NCI-H2081 treated with DMSO at 0.1 percent for 48 hours (cell line): ENCODE measurements at regions not wholly inside any gene's neighbourhood (a gene's known extent, or its start where the extent isn't known, plus 50 kb on each side); places are given as distances from the start of the nearest gene placed in this dataset.
"Not testable (repeated sequence)": the region's sequence is repeated elsewhere in the genome, so short reads cannot be mapped to it uniquely, and the experiment has no call there.

Source experiments
- DNase-seq: peaks from one replicate; lab custom pipeline; 2025; lab: John Stamatoyannopoulos, UW

DNA sequence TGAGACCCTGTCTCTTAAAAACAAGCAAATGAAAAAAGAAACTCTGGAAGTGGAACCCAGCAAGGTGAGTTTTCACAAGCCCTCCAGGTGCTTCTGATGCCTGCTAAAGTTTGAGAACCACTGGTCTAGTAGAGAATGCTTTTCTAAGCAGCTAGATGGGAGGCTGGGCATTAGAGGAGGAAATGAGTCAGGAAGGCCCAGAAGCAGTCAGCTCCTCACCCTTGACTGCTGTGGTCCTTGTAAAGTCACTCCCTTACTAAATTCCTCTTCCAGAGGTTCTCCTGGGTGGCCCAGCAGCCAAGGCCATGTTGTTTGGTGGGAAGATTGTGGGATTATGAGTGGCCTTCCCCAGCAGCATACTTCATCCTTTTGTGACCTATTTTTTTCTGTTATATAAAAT is 52.0 kb upstream of the FYN start:
- no peak for DNase-seq

DNA sequence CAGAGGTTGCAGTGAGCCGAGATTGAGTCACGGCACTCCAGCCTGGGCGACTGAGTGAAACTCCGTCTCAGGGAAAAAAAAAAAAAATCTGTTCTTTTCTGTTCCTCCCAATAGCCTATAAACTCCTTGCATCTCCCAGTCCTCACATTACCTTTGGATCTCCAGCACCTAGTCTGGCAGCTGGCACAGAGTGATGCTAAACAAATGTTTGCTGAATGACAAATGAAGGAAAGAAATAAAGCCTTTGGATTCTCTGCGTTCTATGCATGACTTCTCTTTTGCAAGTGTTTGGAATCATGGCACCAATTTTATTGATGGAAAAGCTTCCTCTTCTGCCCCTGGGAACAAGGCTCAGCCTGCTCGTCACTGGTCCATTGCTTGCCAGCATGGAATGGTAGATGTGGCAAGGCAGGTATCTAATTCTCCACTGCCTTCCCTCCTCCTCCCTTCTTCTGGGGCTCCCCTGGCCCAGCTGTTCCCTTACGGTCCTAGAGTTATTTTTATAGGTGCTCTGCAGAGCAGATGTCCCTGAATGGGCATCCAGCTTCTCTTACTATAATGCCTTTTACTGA is 53.6 kb upstream of the FYN start:
- no peak for DNase-seq

DNA sequence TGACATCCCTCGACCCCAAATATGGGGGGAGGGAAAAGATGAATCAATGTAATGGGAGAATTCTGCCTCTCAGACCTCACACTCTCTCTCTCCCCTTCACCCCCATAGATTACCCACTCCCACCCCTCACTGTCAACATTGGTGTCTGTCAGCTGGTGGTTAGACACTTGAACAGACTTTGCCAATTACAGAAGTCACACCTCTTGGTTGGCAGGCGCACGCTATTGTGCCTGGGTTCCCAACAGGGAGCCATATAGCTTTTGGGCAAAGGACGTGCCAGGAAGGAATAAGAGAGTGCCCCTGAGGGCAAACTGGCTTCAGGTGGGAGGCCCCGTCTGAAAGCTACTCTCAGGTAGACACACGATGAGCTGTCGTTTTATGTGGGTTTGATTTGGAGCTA is 54.1 kb upstream of the FYN start:
- peak; percentile 74 for DNase-seq

DNA sequence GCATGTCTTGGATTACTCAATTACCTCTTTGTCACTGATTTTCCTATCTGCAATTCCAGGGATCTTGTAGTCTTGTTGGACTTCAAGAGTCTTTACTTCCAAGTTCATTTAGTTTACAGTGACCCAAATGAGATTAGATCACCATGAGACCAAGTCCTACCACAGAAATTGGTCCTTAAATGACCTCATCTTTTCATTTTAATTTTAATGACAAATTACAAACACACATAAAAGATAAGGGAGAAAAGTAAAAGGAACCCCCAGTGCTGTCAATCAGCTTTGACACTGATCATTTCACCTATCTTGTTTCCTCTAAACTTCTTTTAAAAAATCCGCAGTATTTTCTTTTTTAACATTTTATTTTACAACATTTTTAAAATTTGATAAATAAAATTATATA is 54.9 kb upstream of the FYN start:
- no peak for DNase-seq

DNA sequence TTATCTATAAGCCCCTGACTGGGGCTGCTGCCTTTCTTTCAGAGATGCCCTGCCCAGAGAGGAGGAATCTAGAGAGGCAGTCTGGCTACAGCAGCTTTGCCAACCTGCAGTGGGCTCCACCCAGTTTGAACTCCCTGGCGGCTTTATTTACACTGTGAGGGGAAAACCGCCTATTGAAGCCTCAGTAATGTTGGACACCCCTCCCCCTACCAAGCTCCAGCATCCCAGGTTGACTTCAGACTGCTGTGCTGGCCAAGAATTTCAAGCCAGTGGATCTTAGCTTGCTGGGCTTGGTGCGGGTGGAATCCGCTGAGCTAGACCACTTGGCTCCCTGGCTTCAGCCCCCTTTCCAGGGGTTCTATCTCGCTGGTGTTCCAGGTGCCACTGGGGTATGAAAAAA is 61.4 kb upstream of the FYN start:
- DNase-seq = not testable (repeated sequence)

DNA sequence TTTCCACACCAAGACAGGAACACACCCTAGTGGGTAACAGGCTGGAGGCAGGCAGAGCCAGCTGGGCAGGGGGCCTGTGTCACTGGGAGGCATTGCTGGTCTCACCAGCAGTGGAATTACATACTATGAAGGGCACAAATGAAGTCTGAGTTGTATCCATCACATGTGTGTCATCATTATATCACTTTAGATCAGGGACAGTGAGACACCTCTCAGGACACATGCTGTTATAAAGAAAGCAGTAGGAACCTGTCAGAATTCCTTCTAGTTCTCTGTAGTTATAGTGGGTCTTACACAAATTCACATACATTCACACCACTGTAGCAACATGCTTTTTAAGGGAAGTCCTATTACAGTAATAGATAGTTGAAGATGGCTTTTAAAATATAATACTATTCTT is 63.5 kb upstream of the FYN start:
- DNase-seq = no peak

DNA sequence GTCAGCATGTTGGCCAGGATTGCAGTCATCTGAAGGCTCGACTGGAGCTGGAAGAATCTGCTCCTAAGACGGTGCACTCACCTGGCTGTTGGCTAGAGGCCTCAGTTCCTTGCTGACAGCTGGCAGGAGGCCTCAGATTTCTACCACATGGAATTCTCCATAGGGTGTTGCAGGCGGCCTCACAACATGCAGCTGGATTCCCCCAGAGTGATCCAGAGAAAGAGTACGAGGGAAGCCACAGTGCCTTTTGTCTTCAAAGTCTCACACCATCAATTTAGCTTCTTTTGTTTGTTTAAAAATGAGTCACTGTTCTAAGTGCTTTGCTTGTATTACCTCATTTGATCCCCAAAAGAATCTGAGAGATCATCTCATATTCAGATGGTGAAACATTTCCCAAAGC is 65.5 kb upstream of the FYN start:
- no peak for DNase-seq

DNA sequence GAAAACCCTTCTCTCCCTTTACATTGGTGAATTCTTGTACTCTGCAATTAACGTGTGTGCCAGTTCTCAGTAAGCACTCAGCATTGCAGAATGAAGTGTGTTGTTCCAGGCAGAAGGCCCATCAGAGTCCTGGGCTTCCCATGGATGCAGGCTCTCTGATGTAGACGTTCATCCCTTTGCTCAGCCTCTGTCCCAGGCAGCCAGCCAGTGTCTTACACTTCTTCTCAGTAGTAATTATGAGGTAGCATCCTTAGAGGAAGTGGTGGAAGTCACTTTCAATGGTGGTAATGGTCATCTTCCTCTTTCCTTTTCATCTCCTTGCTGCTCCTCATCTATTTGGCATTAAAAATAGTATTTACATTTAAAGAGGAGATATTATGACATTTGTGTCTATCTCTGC is 66.7 kb upstream of the FYN start:
- DNase-seq = no peak

DNA sequence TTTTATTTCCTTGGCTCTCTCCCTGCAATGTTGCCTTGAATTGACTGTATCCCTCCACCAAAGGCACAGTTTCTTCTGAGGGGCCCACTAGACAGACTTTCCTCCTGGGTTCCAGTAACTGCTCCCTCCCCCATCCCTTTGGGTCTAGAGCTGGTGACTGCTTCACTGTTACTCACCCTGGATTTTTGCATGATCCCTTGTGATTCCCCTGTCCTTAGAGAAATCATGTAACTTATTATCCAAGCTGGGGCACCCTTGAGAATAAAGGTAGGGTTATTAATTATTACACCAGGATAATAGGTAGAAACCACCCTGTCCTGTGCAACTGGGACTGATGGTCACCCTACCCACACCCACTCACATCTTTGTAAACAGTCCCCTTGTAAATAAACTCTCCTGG is 67.5 kb upstream of the FYN start:
- no peak for DNase-seq

DNA sequence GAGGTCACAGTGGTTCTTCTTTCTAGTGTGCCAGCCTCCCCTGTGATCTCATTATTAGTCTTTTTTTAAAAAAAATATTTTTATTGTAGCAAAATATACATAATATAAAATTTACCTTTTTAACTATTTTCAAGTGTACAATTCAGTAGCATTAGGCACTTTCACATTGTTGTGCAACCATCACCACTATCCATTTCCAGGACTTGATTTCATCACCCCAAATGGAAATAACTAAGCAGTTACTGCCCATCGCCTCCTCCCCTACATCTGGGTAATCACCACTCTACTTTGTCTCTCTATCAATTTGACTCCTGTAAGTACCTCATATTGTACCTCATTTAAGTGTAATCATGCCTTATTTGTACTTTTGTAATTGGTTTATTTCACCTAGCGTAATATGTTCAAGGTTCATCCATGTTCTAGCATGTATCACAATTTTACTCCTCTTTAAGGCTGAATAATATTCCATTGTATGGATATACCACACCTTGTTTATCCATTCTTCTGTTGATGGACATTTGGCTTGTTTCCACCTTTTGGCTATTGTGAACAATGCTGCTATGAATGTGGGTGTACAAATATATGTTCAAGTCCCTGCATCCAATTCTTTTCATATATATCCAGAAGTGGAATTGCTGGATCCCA is 68.6 kb upstream of the FYN start:
- no peak for DNase-seq

DNA sequence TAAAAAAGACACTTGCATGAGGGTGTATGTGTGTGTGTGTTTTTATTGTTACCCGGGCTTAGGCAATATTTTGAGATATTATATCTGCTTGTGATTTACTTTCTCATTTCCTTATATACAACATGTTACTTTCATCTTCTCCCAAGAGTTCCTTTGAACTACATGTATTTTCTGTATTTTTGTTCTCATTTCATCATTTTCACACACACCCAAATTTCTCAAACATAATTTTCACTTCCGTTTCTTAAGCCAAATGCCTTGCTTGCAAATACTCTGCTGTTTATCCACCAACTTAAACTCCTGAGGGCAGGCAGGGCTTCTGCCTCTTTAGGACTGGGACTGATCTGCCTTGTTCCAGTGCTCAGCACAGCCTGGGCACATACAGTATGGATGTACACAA is 69.3 kb upstream of the FYN start:
- DNase-seq = no peak

DNA sequence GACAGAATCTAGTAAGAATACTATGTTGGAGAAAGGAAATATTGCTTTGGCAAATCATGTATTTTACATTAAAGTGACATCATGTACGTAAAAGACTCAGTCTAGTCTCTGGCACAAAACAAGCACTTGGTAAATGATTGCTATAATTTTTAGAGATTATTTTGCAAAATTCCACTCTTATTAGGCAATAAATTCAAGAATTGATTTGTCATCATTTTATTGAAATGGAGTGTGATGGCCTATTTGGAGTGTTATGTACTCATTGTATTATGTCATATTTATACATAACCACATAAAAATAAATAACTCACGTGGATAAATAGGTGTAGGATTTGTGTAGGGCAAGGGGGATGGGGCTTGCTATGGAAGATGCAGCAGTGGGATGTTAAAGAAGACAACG is 70.0 kb upstream of the FYN start:
- no peak for DNase-seq

DNA sequence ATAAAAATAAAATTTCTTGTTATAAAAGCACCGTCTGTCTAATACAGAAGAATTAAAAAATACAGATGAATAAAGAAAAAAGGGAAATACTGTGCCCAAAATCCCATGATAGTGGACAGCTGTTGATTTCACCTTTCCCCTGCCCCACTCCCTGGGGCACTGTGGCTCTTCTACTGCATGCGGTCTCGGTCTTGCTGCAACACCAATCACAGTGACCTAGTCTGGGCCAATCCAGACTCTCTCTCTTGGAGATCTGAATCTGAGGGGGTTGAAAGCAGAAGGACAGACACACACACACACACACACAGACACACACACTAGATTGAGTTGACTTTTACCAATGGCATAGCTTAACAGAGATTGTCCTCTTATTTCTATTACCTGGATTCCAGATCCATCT is 70.5 kb upstream of the FYN start:
- DNase-seq = no peak

DNA sequence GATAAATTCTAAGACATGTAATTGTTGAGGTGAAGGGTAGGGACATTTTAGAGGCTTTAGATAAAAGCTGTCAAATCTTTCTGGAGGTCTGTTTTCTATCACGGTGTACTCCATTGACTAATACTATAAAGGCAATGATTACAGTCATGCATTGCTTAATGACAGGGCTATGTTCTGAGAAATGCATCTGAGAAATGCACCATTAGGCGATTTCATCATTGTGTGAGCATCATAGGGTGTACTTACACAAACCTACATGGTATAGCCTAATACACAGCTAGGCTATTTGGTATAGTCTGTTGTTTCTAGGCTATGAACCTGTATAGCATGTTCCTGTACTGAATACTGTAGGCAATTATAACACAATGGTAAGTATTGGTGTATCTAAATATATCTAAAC is 71.3 kb upstream of the FYN start:
- DNase-seq = no peak

DNA sequence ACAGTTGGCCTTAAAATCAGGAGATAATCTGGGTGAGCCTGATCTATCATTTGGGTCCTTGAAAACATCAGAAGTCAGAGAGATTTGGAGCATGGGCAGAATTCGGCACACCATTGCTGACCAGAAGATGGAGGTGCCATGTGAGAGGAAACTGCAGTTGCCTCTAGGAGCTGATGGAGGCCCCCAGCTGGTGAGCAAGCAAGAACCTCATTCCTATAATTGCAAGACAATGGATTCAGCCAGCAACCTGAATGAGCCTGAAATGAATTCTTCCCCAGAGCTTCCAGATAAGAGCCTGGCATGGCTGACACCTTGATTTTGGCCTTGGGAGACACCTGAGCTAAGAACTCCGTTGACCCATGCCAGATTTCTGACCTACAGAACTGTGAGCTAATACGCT is 76.3 kb upstream of the FYN start:
- no peak for DNase-seq

DNA sequence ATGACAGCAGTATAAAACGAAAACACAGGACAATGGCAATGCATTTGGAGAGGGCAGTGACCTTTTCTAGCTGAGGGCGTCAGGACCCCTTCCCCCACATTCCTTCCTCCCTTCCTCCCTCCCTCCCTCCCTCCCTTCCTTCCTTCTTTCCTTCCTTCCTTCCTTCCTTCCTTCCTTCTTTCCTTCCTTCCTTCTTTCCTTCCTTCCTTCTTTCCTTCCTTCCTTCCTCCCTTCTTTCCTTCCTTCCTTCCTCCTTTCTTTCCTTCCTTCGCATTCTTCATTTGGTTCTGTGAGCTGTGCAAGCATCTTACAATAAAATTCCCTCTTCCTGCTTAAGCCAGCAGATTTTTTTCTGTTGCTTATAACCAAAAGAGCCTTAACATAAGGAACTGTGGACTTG is 76.7 kb upstream of the FYN start:
- not testable (repeated sequence) for DNase-seq

DNA sequence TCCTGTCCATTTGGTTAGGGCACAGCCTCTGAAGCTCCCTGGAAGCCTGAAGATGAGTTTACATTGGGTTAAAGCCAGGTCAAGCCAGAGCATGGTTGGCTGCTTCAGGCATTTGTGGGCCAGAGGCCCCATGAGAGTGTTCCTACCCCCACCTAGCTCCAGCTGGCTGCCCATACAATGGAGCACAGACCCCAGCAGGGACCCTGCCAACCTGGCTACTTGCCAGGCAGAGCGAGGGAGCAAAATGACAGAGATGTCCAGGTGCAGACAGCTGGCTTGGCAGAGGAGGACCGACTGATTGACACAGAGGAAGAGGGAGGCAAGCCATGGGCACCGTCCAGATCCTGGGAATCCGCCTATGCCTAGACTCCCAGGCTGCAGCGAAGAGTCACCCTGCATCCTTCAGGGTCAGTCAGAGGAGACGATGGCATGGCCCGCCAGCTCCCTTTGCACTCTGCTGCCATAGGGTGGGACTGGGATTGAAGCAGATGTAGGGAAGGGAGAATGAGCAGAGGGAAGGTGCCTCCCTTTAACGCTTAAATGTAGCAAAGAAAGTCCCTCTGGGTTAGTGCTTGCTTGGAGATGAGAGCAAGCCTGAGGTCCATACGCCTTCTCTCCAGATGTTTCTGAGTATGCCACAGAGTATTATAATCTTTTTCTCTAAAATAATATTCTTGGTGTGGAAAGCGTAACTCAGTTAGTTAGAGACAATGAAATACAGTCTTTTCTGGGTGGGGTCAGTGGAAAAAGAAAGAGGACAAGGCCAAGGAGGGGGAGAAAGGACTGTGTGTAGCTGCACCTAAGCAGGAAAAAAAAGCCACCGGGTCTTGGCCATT is 77.6 kb upstream of the FYN start:
- peak; percentile 69 for DNase-seq

DNA sequence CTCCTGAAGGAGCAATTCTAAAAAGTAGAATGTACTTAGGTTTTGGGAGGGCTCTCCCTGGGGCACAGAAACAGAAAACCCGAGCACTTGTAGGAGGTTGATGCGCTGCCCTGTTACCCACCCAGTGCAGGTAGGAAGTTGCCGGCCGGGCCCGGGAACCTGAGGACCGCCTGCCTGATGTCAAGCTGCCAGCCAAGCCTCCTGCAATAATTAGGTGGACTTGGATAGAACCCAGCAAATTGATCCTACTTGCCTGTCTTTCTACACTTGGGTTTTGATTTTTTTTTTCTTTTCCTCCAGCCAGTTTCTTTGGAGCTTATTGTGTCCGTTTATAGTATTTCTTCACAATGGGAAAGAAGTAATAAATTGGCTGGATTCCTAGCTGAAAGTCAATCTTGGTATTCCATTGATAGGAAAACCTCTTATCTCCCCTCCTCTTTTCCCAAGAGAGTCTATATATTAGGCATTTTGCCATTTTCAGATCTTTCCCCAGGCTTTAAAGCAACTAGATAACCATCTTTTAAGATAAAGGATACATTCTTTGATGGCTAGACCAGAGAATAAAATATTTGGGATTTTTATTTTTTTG is 78.3 kb upstream of the FYN start:
- DNase-seq = no peak

DNA sequence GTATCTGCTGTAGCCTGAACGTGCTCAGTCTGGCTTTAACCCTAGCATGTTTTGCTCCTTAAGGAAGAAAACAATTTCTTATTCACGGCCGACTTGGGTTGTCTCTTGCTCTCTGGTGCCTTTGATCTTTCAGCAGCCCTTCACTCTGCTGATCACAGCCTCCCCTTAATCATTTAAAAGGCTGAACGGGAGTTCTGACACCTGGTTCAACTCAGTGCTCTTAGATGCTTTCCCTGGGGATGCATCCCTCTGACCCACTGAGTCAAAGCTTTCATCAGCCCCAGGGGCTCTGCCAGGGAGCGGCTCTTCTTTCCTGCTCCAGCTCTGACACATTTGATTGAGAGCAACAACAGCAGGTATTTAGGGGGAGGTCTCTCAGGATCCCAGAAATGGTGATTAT is 79.0 kb upstream of the FYN start:
- no peak for DNase-seq

DNA sequence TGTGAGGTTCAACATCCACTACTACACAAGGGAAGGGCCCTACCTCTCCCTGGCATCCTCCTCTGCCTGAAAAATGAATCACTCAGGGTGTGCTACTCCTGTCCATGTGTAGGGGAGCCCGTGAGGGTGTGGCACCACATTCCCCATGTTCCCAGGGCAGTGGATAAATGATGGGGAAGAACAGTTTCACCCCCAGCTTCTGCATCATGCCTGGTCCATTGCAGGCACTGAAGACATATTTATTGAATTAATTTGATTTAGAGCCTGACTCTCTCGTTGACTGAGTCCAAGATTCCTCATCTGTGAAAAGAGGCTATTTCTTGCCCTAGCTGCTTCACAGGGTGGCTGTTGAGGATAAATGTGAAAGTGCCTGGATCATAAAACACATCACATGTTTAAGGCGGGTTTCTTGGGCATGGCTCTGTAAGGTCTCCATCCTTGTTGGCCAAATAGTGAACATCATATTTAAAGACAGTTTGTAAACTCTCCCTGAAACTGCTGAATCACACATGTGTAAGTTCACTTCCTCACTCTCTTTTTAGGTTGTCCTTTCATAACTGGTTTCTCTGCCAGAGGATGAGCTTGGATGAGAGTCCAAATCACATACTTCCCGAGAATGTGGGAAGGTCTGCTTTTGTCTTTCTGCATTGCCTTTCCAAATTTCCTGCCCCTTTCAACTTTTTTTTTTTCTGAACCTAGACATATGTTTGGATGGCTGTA is 79.7 kb upstream of the FYN start:
- DNase-seq = no peak

DNA sequence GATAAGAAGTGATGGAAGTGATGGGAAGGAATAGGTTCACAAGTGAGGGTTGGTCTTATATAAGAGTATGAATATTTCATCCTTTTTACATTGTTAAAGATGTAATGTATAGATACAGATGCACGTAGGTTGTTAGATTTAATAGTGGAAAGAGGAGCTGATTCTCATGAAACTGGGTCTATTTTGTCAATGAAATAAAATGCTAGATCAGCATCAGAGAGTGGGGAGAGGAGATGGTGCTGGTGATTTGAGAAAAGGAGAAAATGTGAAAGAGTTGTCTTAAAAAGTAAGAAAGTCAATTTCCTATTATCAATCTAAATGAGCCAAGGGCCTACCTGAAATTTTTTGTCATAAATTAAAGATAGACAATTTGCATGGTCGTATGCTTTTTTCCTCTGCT is 82.8 kb upstream of the FYN start:
- no peak for DNase-seq

DNA sequence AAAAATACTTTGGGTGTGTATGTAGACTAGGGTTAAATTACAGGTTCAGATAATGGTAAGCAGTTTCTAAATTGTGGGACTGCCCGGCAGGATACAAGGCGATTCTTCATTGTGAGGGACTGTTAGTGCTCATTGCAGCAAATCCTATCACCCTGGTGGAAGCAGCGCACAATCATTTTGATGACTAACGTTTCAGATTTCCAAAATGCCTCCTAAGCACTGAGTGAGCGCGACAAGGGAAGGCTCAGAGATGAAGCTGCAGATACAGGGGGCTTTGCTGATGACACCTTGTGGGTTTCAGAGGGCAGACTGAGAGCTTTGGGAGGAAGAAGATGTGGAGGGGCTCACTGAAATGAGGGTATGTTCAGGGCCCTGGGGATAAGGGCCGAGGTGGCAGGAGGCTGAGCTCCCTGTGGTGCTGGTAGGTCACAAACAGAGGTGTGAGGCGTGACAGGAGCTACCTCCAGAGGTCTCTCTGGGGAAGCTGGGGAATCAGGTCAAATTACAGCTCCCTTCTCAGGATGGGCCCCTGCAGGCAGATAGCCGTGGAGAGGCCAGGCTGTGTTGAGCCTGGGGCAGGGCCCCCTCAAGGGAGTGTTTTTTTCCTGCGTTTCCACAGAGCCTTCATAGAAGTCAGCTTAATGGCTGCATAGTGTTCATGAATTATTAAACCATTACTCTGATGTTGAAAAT is 84.5 kb upstream of the FYN start:
- DNase-seq = no peak
